Posterior vena cava (tissue), 2 donors: ENCODE measurements at regions not wholly inside any gene's neighbourhood (a gene's known extent, or its start where the extent isn't known, plus 50 kb on each side); places are given as distances from the start of the nearest gene placed in this dataset.

Experiments
- DNase-seq: peaks from one replicate; pipeline ENCODE4 v3.0.0-alpha.2; 2020; ENCODE audit warnings: low spot score
- intact Hi-C, 2 donors: fragments of 100-400 bp; cut with DNase I; formaldehyde crosslinking; loops; one replicate each; pipeline versions ENCODE4 v1.14.1 to v1.14.2; 2022 to 2023
- donor health status: DM: yes; HTN: yes; CAD: no.
- donor health status: DM: yes; HTN: yes; CAD: no.

- no peak for DNase-seq
- intact Hi-C loops = no loop called here
These were observed 172.7 kb upstream of the ZEB2 start for GRCh38 chr2:144692661-144693060.

GRCh38 chr2:144690771-144691170 lies 170.9 kb upstream of the ZEB2 start:
- no peak for DNase-seq
- intact Hi-C loops = no loop called here

- intact Hi-C loops = no loop called here
- no peak for DNase-seq
These were observed 166.7 kb upstream of the ZEB2 start for GRCh38 chr2:144686518-144687215.

GRCh38 chr2:144683966-144684365 lies 164.0 kb upstream of the ZEB2 start:
- intact Hi-C loops = no loop called here
- no peak for DNase-seq

- DNase-seq = no peak
- intact Hi-C loops = no loop called here
These were observed 163.3 kb upstream of the ZEB2 start for GRCh38 chr2:144683107-144683753.

GRCh38 chr2:144682248-144682647 lies 162.3 kb upstream of the ZEB2 start:
- intact Hi-C loops = no loop called here
- DNase-seq = no peak

GRCh38 chr2:144681389-144681788 lies 161.5 kb upstream of the ZEB2 start:
- no peak for DNase-seq

GRCh38 chr2:144679942-144680341 lies 160.0 kb upstream of the ZEB2 start:
- DNase-seq = no peak
- intact Hi-C loops = no loop called here

More at GRCh38 chr2:144681389-144681788, 161.5 kb upstream of the ZEB2 start:
- intact Hi-C loops = no loop called here

GRCh38 chr2:144678736-144679135 lies 158.8 kb upstream of the ZEB2 start:
- intact Hi-C loops = no loop called here
- no peak for DNase-seq

GRCh38 chr2:144675731-144676130 lies 155.8 kb upstream of the ZEB2 start:
- intact Hi-C loops = no loop called here
- no peak for DNase-seq

GRCh38 chr2:144675331-144675730 lies 155.4 kb upstream of the ZEB2 start:
- DNase-seq = no peak
- intact Hi-C loops = no loop called here

- no peak for DNase-seq
- intact Hi-C loops = no loop called here
These were observed 154.2 kb upstream of the ZEB2 start for GRCh38 chr2:144674071-144674470.

GRCh38 chr2:144673456-144673855 lies 153.5 kb upstream of the ZEB2 start:
- intact Hi-C loops = no loop called here
- DNase-seq = no peak

GRCh38 chr2:144671695-144672455 lies 152.0 kb upstream of the ZEB2 start:
- DNase-seq = no peak
- intact Hi-C loops = no loop called here

- intact Hi-C loops = no loop called here
- no peak for DNase-seq
These were observed 150.8 kb upstream of the ZEB2 start for GRCh38 chr2:144670738-144671137.

GRCh38 chr2:144670080-144670479 lies 150.2 kb upstream of the ZEB2 start:
- no peak for DNase-seq
- intact Hi-C loops = no loop called here

- intact Hi-C loops = no loop called here
- DNase-seq = no peak
These were observed 149.5 kb upstream of the ZEB2 start for GRCh38 chr2:144669196-144669987.

- DNase-seq = no peak
- intact Hi-C loops = no loop called here
These were observed 148.7 kb upstream of the ZEB2 start for GRCh38 chr2:144668493-144669110.

GRCh38 chr2:144666032-144666431 lies 146.1 kb upstream of the ZEB2 start:
- intact Hi-C loops = no loop called here

More at GRCh38 chr2:144666032-144666431, 146.1 kb upstream of the ZEB2 start:
- DNase-seq = no peak
